Activated CD8-positive, alpha-beta memory T cell treated with anti-CD3 and anti-CD28 coated beads, Interleukin-2, amount 10 ng/mL, durations not matched to agents 7 days and 5 days (primary cell): ENCODE measurements at regions not wholly inside any gene's neighbourhood (a gene's known extent, or its start where the extent isn't known, plus 50 kb on each side); places are given as distances from the start of the nearest gene placed in this dataset.

Experiments used
- ATAC-seq: fragments of 150-1000 bp; cut with Tn5 transposase; one replicate; pipeline ENCODE4 v1.10.0; 2021; ENCODE audit warnings: moderate library complexity
- CTCF ChIA-PET: fragments of 350-600 bp; sonication (Branson Sonifier 250); formaldehyde crosslinking; loops from one replicate; lab custom pipeline; 2021; ENCODE audit warnings: antibody characterized with exemption; lab: Charles Lee
- DNase-seq: peaks from one replicate; pipeline ENCODE4 v3.0.0-alpha.2; 2020
- H3K27ac Mint-ChIP-seq: one replicate; pipeline ENCODE4 v1.8.0; 2021; ENCODE audit warnings: mild to moderate bottlenecking, mixed read lengths
- H3K27me3 Mint-ChIP-seq: one replicate; pipeline ENCODE4 v1.8.0; 2021; ENCODE audit warnings: mixed read lengths
- H3K36me3 Mint-ChIP-seq: one replicate; pipeline ENCODE4 v1.8.0; 2021; ENCODE audit warnings: mild to moderate bottlenecking, mixed read lengths
- H3K4me1 Mint-ChIP-seq: one replicate; pipeline ENCODE4 v1.8.0; 2021; ENCODE audit warnings: mixed read lengths
- H3K4me3 Mint-ChIP-seq: one replicate; pipeline ENCODE4 v1.8.0; 2021; ENCODE audit warnings: mild to moderate bottlenecking, moderate library complexity, mixed read lengths
- H3K9me3 Mint-ChIP-seq: one replicate; pipeline ENCODE4 v1.8.0; 2022; ENCODE audit warnings: low read depth, mixed read lengths

DNA sequence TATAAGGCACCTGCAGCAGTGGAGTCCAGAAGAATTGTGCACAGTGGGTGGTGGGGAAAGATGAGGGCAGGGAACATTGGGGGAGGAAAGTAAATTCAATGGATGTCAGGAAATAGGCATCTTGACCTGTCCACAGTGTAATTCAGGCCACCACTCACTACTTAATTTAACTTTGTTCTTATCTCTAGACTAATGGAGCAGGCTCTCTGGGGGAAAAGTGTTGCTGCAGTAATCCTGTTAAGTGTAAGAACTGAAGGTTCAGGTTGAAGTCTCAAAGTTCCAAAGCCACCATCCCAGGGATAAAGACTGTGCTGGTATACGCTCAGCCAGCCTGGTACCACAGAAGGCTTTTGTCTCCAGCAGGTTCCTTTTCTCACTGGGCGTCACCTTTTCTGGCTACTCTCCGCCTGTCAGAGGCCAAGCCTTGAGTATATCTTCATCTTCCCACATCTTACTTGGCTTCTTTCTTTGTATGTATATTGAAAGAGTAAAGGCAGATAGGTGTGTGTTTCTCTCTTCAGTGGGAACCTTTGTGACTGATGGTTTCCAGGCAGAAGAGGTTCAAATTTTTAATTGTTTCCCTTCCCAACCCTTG, 150.9 kb upstream of the DMRT1 start:
- Mint-ChIP-seq H3K27ac (no peak overlapping the region), H3K9me3 (no peaks in the 10 kb centered on the region), H3K4me1 (peaks cover 8% of the 10 kb centered on the region), H3K36me3 (no peaks in the 10 kb centered on the region), H3K4me3 (no peak overlapping the region), H3K27me3 (peaks cover 5% of the 10 kb centered on the region)
- ATAC-seq, result no peak
- CTCF ChIA-PET, result interaction anchor here (0.7 kb wide), 1 partner anchor 13 kb away, joined by 3 read pairs; no protein-coding TSS in a partner anchor
- DNase-seq, result no peak

DNA sequence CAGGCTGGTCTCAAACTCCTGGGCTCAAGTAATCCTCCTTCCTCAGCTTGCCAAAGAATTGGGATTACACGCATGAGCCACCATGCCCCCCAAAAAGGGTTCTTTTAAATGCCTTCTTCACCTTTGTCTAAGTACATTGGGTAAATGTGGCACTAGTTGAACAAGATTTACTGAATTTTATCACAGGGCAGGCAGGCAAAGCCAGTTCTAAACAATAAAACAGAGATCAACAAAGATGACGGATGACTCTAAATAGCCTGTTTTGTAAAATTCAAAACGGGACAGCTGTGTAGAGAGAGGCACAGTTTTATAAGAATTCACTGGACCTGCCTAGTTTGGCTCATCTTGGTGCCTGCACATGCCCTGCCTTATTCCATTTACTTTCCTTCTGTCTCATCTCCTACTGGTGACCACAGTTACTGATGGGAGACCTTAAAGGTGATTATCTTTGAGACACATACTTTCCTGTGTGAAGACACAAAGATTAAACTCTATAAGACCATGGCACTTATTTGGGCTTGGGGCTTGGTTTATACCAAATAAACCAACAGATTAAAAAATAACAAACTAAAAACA, 149.6 kb upstream of the DMRT1 start:
- no peaks in the 10 kb centered on the region for H3K36me3 Mint-ChIP-seq
- CTCF ChIA-PET, result no interaction called here
- peaks cover 5% of the 10 kb centered on the region for H3K27me3 Mint-ChIP-seq
- H3K9me3 Mint-ChIP-seq, result no peaks in the 10 kb centered on the region
- no peak for DNase-seq
- H3K4me1 Mint-ChIP-seq, result peaks cover 8% of the 10 kb centered on the region
- no peak overlapping the region for H3K4me3 Mint-ChIP-seq
- H3K27ac Mint-ChIP-seq, result no peak overlapping the region
- ATAC-seq, result no peak

DNA sequence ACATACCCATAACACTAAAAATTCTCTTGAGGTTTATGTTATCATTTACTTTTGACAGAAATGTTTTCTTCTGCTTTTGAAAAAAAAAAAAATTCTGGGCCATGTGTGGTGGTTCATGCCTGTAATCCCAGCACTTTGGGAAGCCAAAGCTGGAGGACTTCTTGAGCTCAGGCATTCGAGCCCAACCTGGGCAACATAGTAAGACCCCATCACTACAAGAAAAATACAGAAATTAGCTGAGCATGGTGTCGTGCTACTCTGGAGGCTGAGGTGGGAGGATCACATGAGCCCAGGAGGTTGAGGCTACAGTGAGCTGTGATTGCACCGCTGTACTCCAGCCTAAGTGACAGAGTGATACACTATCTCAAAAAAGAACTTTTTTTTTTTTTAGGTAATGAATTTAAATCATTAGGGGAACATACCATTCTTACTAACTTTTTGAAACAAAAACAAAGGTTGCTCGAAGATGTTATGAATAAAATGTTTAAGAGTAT, 148.8 kb upstream of the DMRT1 start:
- Mint-ChIP-seq H3K4me1 (peaks cover 8% of the 10 kb centered on the region), H3K36me3 (no peaks in the 10 kb centered on the region), H3K9me3 (no peaks in the 10 kb centered on the region), H3K27me3 (peaks cover 5% of the 10 kb centered on the region), H3K27ac (no peak overlapping the region), H3K4me3 (no peak overlapping the region)
- DNase-seq, result no peak
- ATAC-seq, result no peak
- CTCF ChIA-PET, result interaction anchor here (1.4 to 1.5 kb wide), 2 partner anchors 11 to 66 kb away, joined by 4 to 5 read pairs; no protein-coding TSS in a partner anchor

DNA sequence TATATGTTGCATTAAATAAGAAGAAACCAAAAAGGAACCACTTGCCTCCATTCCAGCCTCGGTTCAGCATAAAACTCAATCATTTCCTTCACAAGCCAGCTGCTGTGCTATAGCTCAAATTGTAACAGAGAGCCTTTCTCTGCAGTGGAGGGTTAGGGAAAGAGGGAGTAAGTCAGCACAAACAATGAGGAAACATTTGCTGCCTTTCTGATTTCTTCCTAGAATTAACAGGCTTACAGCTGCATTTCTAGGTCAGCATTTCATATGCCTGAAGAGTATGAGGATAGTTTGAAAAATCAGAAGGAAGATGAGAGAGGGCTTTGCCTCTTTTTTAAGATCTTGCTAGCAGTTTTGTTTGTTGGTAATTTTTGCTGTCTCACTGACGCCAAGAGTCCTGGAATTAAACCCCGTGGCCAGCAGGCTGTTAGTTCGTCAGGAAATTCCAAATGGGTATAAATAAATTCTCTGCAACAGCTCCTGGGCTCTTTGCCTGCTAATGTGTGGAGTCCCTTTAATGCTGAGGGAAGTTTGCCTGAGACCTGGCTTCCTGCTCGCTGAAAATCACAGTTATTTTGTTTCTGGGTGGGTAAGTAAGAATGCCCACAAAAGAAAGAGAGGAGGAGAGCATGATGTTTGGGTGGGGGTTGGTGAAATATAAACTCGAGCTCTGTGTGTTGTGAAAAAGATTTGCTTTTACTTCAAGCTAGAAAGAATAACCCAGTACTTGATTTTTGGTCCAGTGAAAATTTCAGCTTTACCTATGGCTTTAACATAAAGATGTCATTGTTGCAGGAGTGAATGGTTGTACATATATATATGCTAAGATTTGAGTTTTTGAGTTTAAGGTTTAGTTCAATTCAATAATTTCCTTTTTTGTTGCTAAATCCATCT, 148.1 kb upstream of the DMRT1 start:
- Mint-ChIP-seq H3K27me3 (peaks cover 5% of the 10 kb centered on the region), H3K36me3 (no peaks in the 10 kb centered on the region), H3K9me3 (no peaks in the 10 kb centered on the region), H3K27ac (no peak overlapping the region), H3K4me3 (no peak overlapping the region), H3K4me1 (peaks cover 8% of the 10 kb centered on the region)
- DNase-seq (no peak), ATAC-seq (no peak)
- CTCF ChIA-PET, result interaction anchor here (1.4 to 1.5 kb wide), 2 partner anchors 10 to 65 kb away, joined by 4 to 5 read pairs; no protein-coding TSS in a partner anchor

DNA sequence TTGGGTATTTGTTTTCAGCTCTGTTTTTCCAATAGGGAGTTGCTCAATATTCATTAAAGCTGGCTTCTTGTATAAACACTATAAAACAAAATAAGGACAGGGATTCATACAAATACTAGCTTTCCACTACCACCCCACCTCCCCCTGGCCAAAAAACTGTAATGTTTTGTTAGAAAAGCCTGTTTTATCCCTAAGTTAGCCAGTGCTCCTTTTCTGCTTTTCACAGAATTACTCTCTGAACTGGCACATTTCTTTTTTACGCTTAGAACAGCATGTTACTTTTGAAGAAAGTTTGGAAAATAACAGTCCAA, 147.4 kb upstream of the DMRT1 start:
- Mint-ChIP-seq H3K27ac (no peak overlapping the region), H3K27me3 (peaks cover 5% of the 10 kb centered on the region), H3K4me1 (peaks cover 8% of the 10 kb centered on the region), H3K9me3 (no peaks in the 10 kb centered on the region), H3K36me3 (no peaks in the 10 kb centered on the region), H3K4me3 (no peak overlapping the region)
- DNase-seq (no peak), ATAC-seq (no peak)
- CTCF ChIA-PET, result interaction anchor here (0.5 to 1.5 kb wide), 3 partner anchors 10 to 421 kb away, joined by 3 to 5 read pairs (median 4); no protein-coding TSS in a partner anchor

DNA sequence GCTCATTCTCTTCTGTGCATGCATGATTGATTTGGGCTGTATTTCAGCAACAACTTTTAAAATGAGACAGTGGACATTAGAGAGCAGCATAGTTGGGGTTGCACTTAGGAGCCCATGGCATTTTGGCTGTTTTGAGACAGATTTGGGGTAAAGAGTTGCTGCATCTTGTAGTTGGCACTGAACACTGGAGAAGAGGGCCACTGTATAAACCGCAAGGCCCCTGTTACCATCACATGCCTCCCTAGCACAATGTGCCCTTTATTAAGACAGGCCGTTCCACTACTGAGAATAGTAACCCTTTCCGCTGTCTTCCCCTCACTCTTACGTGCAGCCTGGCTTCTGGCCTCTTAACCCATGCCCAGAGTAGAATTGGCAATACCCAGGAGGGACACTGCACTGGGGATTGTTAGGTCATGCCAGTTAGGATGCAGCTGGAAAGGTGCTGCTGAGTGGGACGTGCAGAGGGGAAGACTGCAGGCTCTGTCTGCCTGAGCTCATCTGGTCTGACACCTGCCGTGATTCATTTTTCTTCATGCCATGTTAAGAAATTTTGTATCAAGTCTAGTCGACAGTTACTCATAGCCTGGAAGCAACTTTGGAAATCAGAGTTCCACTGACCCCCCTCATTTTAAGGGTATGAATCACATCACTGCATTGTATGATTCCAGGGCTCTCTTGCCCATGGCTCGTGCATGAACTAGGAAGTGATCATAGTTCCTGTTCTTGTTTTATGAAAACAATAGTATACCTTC, 146.9 kb upstream of the DMRT1 start:
- no peak for ATAC-seq
- peaks cover 5% of the 10 kb centered on the region for H3K27me3 Mint-ChIP-seq
- no peaks in the 10 kb centered on the region for H3K36me3 Mint-ChIP-seq
- no peaks in the 10 kb centered on the region for H3K9me3 Mint-ChIP-seq
- H3K27ac Mint-ChIP-seq, result no peak overlapping the region
- peaks cover 8% of the 10 kb centered on the region for H3K4me1 Mint-ChIP-seq
- DNase-seq, result no peak
- CTCF ChIA-PET, result interaction anchor here (0.5 to 1.5 kb wide), 2 partner anchors 64 to 421 kb away, joined by 3 to 4 read pairs; no protein-coding TSS in a partner anchor
- no peak overlapping the region for H3K4me3 Mint-ChIP-seq

DNA sequence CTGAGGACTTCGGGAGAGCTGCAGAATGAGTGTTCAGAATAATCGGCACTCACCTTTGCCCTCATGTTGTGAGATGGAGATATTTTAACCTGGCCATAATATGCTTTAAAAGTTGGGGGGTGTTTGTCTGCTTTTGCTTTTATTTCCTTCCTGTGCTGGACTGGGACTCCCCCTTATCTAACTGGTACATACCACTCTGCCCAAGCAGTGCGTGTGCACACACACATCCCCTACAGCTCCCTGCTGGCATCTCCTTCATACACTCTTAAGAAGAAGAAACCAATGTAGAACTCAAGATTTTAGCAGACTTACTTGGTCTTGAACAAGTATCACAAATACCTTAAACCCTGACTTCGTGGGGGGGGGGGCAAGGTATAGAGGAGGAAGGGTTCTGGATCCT, 146.2 kb upstream of the DMRT1 start:
- H3K9me3 Mint-ChIP-seq, result no peaks in the 10 kb centered on the region
- peaks cover 8% of the 10 kb centered on the region for H3K4me1 Mint-ChIP-seq
- no peak overlapping the region for H3K4me3 Mint-ChIP-seq
- H3K27ac Mint-ChIP-seq, result no peak overlapping the region
- no peaks in the 10 kb centered on the region for H3K36me3 Mint-ChIP-seq
- CTCF ChIA-PET, result no interaction called here
- no peak for ATAC-seq
- peaks cover 5% of the 10 kb centered on the region for H3K27me3 Mint-ChIP-seq
- no peak for DNase-seq

DNA sequence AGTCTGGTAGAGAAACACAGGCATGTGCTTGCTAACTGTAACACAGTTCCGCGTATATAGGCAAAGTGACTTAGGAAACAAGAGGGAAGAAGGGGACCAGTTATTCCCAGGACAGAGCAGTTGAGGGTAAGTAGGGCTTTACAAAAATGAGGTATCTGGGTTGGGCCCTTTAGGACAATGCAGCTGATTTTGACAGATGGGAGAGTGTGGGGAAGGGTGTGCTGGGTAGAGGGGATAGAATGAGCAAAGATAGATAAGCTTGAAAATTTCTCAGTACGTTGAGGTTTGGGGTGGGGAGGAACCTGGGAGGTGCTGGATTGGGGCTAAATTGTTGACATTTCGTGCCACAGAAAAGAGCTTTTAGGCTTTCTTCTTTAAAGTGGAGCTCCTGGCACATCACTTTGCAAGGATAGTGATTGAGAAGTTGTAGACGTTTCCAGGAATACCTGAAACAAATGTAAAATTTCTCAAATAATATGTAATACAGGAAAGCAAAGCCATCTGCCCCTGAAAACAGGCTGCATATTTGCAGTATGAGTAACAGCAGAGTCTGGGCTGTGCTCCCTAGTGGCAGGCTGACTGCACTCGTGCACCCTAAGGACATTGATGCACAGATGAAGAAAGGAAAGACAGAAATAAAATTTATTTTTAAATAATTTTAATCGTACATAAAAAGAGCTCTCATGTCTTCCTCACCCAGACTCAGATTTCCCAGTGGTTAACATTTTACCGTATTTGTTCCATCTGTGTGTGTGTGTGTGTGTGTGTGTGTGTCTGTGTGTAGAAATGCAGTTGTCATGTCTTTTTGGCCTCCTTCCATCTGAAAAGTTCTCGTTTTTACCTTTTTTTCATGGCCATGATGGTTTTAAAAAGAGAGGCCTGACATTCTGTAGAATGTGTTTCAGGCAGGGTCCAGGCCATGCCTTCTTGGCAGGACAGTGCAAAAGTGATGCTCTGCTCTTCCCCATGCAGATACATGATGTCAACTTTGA, 144.9 kb upstream of the DMRT1 start:
- DNase-seq, result no peak
- peaks cover 5% of the 10 kb centered on the region for H3K27me3 Mint-ChIP-seq
- no peaks in the 10 kb centered on the region for H3K36me3 Mint-ChIP-seq
- H3K27ac Mint-ChIP-seq, result no peak overlapping the region
- no peak for ATAC-seq
- CTCF ChIA-PET, result interaction anchor here (0.9 to 1.0 kb wide), 2 partner anchors 11 to 22 kb away, joined by 3 to 4 read pairs; no protein-coding TSS in a partner anchor
- H3K4me1 Mint-ChIP-seq, result peaks cover 8% of the 10 kb centered on the region
- H3K4me3 Mint-ChIP-seq, result no peak overlapping the region
- no peaks in the 10 kb centered on the region for H3K9me3 Mint-ChIP-seq

DNA sequence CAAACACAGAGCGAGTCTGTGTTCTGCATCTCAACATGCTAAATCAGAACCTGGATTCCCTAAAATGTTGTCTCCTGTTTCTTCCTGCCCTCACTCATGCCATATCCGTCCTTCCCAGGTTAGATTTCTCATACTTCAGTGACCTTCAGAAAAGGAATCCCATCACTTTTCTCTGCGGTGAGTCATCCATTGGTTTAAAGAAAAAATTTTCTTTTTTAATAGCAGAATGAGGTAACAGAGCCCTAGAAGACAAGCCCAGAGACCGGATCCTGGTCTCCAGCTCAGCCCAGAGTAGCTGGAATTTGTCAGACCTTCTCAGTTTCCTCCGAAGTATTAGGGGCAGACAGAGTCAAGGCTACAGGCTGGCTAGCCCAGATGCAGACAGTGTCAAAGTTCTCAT, 143.2 kb upstream of the DMRT1 start:
- H3K27ac Mint-ChIP-seq, result no peak overlapping the region
- CTCF ChIA-PET, result no interaction called here
- DNase-seq (no peak), ATAC-seq (no peak)
- H3K4me1 Mint-ChIP-seq, result peaks cover 8% of the 10 kb centered on the region
- H3K4me3 Mint-ChIP-seq, result no peak overlapping the region
- H3K36me3 Mint-ChIP-seq, result no peaks in the 10 kb centered on the region
- no peaks in the 10 kb centered on the region for H3K9me3 Mint-ChIP-seq
- H3K27me3 Mint-ChIP-seq, result peaks cover 5% of the 10 kb centered on the region

DNA sequence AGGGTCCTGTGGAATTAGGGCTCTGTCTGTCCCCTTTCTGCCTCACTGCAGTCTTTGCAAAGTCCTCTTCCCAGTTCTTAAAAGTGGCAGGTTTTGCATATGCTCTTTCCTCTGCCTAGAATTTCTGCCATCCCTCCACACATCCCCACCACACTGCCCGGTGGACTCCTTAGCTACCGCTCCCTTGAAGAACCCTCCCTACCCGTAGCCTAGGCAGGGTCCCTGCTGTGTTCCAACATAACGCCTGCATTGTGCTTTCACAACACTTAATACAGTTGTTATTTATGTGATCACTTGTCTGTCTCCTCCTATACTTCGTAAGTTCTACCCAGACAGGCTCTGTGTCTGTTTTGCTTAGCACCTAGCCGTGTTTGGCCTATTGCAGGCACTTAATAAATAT, 142.5 kb upstream of the DMRT1 start:
- Mint-ChIP-seq H3K4me1 (peaks cover 3% of the 10 kb centered on the region), H3K27me3 (no peaks in the 10 kb centered on the region), H3K9me3 (no peaks in the 10 kb centered on the region), H3K27ac (no peak overlapping the region), H3K36me3 (no peaks in the 10 kb centered on the region), H3K4me3 (no peak overlapping the region)
- DNase-seq (no peak), ATAC-seq (no peak)
- CTCF ChIA-PET, result no interaction called here

DNA sequence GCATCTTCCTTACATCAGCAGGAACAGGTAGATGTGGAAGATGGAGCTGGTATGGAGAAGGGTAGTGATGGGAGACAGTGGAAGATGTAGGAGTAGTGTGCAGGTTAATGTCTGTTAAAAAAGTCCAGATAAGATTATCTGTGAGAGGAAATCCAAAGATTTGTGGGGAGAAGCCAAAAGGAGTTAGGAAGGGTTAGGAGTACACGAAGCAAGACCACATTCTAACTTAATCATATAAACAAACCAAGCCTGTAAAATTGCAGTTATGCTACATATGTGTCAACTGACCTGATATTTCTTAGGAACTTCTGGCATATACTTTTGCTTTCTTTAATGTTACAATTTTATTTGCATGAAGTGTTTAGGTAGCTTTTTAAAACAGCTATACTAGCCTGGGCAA, 142.1 kb upstream of the DMRT1 start:
- Mint-ChIP-seq H3K4me1 (peaks cover 3% of the 10 kb centered on the region), H3K36me3 (no peaks in the 10 kb centered on the region), H3K27me3 (no peaks in the 10 kb centered on the region), H3K4me3 (no peak overlapping the region), H3K27ac (no peak overlapping the region), H3K9me3 (no peaks in the 10 kb centered on the region)
- CTCF ChIA-PET, result no interaction called here
- no peak for DNase-seq
- ATAC-seq, result no peak
